Stimulated activated CD8-positive, alpha-beta memory T cell treated with anti-CD3 and anti-CD28 coated beads, Interleukin-15, amount 100 ng/mL, for 24 hours (primary cell): ENCODE measurements at regions not wholly inside any gene's neighbourhood (a gene's known extent, or its start where the extent isn't known, plus 50 kb on each side); places are given as distances from the start of the nearest gene placed in this dataset.
"Not testable (repeated sequence)": the region's sequence is repeated elsewhere in the genome, so short reads cannot be mapped to it uniquely, and the experiment has no call there.

Experiments
- DNase-seq: peaks from one replicate; pipeline ENCODE4 v3.0.0-alpha.2; 2020; ENCODE audit warnings: low read depth

GRCh38 chr10:11667756-11668155 lies 56.3 kb upstream of the USP6NL start:
- DNase-seq, result no peak

GRCh38 chr10:11663763-11664555 lies 52.5 kb upstream of the USP6NL start:
- DNase-seq, result no peak

- not testable (repeated sequence) for DNase-seq
Observed at GRCh38 chr10:11663126-11663515, 51.7 kb upstream of the USP6NL start.

GRCh38 chr10:11661441-11661840 lies 50.0 kb upstream of the USP6NL start:
- DNase-seq, result no peak
